GM19372 (cell line): ENCODE measurements at regions not wholly inside any gene's neighbourhood (a gene's known extent, or its start where the extent isn't known, plus 50 kb on each side); places are given as distances from the start of the nearest gene placed in this dataset.

Experiments
- ATAC-seq: cut with Tn5 transposase; IDR thresholded peaks from one replicate; pipeline ENCODE4 v1.9.1; 2021; ENCODE audit warnings: mild to moderate bottlenecking, low read depth, moderate library complexity; ENCODE audit not compliant: unreplicated experiment

- ATAC-seq = no peak
Observed at GRCh38 chr13:70432276-70432805, 324.1 kb upstream of the KLHL1 start.

GRCh38 chr13:70430256-70430655 lies 322.0 kb upstream of the KLHL1 start:
- no peak for ATAC-seq

GRCh38 chr13:70424928-70425327 lies 316.7 kb upstream of the KLHL1 start:
- no peak for ATAC-seq

GRCh38 chr13:70424428-70424827 lies 316.2 kb upstream of the KLHL1 start:
- no peak for ATAC-seq

GRCh38 chr13:70415136-70415535 lies 306.9 kb upstream of the KLHL1 start:
- no peak for ATAC-seq

GRCh38 chr13:70408865-70409264 lies 300.6 kb upstream of the KLHL1 start:
- no peak for ATAC-seq

GRCh38 chr13:70407486-70407885 lies 299.2 kb upstream of the KLHL1 start:
- ATAC-seq = no peak

GRCh38 chr13:70405266-70405665 lies 297.0 kb upstream of the KLHL1 start:
- ATAC-seq = no peak

- ATAC-seq = no peak
Observed at GRCh38 chr13:70394031-70394548, 285.8 kb upstream of the KLHL1 start.

- no peak for ATAC-seq
Observed at GRCh38 chr13:70391678-70392077, 283.4 kb upstream of the KLHL1 start.

GRCh38 chr13:70390968-70391367 lies 282.7 kb upstream of the KLHL1 start:
- no peak for ATAC-seq

- ATAC-seq = no peak
Observed at GRCh38 chr13:70390064-70390463, 281.8 kb upstream of the KLHL1 start.

- no peak for ATAC-seq
Observed at GRCh38 chr13:70388935-70389334, 280.7 kb upstream of the KLHL1 start.

- ATAC-seq = no peak
Observed at GRCh38 chr13:70386919-70387318, 278.7 kb upstream of the KLHL1 start.

GRCh38 chr13:70385852-70386251 lies 277.6 kb upstream of the KLHL1 start:
- no peak for ATAC-seq

- ATAC-seq = no peak
Observed at GRCh38 chr13:70384156-70384555, 275.9 kb upstream of the KLHL1 start.

GRCh38 chr13:70380809-70381208 lies 272.6 kb upstream of the KLHL1 start:
- no peak for ATAC-seq

- ATAC-seq = no peak
Observed at GRCh38 chr13:70375718-70376117, 267.5 kb upstream of the KLHL1 start.

- no peak for ATAC-seq
Observed at GRCh38 chr13:70370924-70371323, 262.7 kb upstream of the KLHL1 start.

GRCh38 chr13:70366720-70367119 lies 258.5 kb upstream of the KLHL1 start:
- ATAC-seq = no peak

- no peak for ATAC-seq
Observed at GRCh38 chr13:70363991-70364390, 255.7 kb upstream of the KLHL1 start.

- no peak for ATAC-seq
Observed at GRCh38 chr13:70362820-70363570, 254.7 kb upstream of the KLHL1 start.
